ENCODE measurements at regions not wholly inside any gene's neighbourhood (a gene's known extent, or its start where the extent isn't known, plus 50 kb on each side); places are given as distances from the start of the nearest gene placed in this dataset.

- TF ChIP-seq CTCF (IDR thresholded peaks at IDR 0.05): no peak
- TF ChIP-seq REST (IDR thresholded peaks at IDR 0.05; ENCODE audit: insufficient read depth in 1 of 2, low read depth in 2 of 2, low read length in 1 of 2): no peak
- no peak for TF ChIP-seq POLR2AphosphoS5 (IDR thresholded peaks at IDR 0.05; ENCODE audit: low read depth, low read length)
Measured at GRCh38 chrX:51151734-51152133, 180.9 kb upstream of the NUDT10 start.
